Esophagus squamous epithelium (tissue), 5 donors: ENCODE measurements at regions not wholly inside any gene's neighbourhood (a gene's known extent, or its start where the extent isn't known, plus 50 kb on each side); places are given as distances from the start of the nearest gene placed in this dataset.

ENCODE experiments used
- DNase-seq: peaks from one replicate; lab custom pipeline; 2025; lab: John Stamatoyannopoulos, UW
- H3K27ac ChIP-seq, 4 donors: fragments of 200-600 bp; sonication (generic); one replicate each; pipeline ENCODE4 v1.5.1; 2016 to 2019; ENCODE audit warnings: mild to moderate bottlenecking in 1 of 4
- H3K27me3 ChIP-seq, 4 donors: fragments of 200-600 bp; sonication (generic); 1 replicate in 3 of 4; 2 replicates in 1 of 4; pipeline versions ENCODE4 v1.5.1 to v1.6.0; 2017 to 2021; ENCODE audit warnings: antibody characterized with exemption in 1 of 4
- H3K36me3 ChIP-seq, 3 donors: fragments of 200-600 bp; sonication (generic); one replicate each; pipeline ENCODE4 v1.5.1; 2016 to 2019
- H3K4me1 ChIP-seq, 3 donors: fragments of 200-600 bp; sonication (generic); one replicate each; pipeline ENCODE4 v1.5.1; 2017 to 2019
- H3K4me3 ChIP-seq, 4 donors: fragments of 200-600 bp; sonication (generic); 1 replicate in 3 of 4; 2 replicates in 1 of 4; pipeline ENCODE4 v1.5.1; 2016 to 2019; ENCODE audit warnings: mild to moderate bottlenecking in 2 of 4, moderate library complexity in 1 of 4
- H3K9me3 ChIP-seq, 3 donors: fragments of 200-600 bp; sonication (generic); one replicate each; pipeline ENCODE4 v1.5.1; 2016 to 2019
- POLR2A ChIP-seq, 4 donors: fragments of 450-650 bp; IDR thresholded peaks; one replicate each; pipeline ENCODE4 v1.6.1; 2017; ENCODE audit warnings: antibody characterized with exemption in 4 of 4, mild to moderate bottlenecking in 4 of 4, moderate library complexity in 3 of 4
- WGBS, 2 donors: methylation state at CpG; one replicate each; pipeline ENCODE4 v1.1.5; 2018; 5-methylcytosine and 5-hydroxymethylcytosine counted together
- intact Hi-C: fragments of 100-400 bp; cut with DNase I; formaldehyde crosslinking; loops from one replicate; pipeline ENCODE4 v1.15.0; 2022
- TF ChIP-seq, protein P1 (sequence below), 6 experiments: fragments of 450-650 bp in 4 of 6; fragments of 200-600 bp in 2 of 6; sonication (generic) in 2 of 6; IDR thresholded peaks; one replicate each; pipeline ENCODE4 v1.5.1; 2016 to 2019; ENCODE audit warnings: antibody characterized with exemption in 6 of 6, mild to moderate bottlenecking in 4 of 6, moderate library complexity in 4 of 6
- donor health status: DM: yes; HTN: yes; CAD: no.

DNA sequence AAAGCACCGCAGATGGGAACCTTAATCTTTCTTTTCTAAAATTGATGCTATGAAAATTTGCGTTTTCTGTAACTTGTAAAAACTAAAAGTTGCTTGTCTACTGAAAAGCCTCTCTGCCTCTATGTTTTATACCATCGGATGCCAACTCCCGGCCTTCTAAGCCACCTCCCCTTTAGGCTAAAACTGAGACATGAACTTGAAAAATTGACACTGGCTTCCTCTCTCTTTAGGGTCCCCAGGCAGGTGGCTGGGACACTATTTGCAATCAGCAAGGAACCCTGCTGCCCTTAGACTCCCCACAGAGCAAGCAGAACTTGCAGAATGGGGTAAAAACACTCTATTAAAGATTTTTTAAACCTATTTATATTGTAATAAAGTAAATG is 151.1 kb upstream of the CAMK1G start:
- TF ChIP-seq POLR2A (IDR thresholded peaks at IDR 0.05): no peak
- TF ChIP-seq, protein P1, sequence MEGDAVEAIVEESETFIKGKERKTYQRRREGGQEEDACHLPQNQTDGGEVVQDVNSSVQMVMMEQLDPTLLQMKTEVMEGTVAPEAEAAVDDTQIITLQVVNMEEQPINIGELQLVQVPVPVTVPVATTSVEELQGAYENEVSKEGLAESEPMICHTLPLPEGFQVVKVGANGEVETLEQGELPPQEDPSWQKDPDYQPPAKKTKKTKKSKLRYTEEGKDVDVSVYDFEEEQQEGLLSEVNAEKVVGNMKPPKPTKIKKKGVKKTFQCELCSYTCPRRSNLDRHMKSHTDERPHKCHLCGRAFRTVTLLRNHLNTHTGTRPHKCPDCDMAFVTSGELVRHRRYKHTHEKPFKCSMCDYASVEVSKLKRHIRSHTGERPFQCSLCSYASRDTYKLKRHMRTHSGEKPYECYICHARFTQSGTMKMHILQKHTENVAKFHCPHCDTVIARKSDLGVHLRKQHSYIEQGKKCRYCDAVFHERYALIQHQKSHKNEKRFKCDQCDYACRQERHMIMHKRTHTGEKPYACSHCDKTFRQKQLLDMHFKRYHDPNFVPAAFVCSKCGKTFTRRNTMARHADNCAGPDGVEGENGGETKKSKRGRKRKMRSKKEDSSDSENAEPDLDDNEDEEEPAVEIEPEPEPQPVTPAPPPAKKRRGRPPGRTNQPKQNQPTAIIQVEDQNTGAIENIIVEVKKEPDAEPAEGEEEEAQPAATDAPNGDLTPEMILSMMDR (IDR thresholded peaks at IDR 0.05): no peak
- 24 to 33% methylated on average over 4 of the region's 4 CpGs for WGBS, 2 donors
- Histone ChIP-seq H3K27ac (peak overlapping the region; percentile 89 to 96 (median 94)), H3K4me1 (peaks cover 0 to 57% (median 0%) of the 10 kb centered on the region in 3 donors), H3K9me3 (no peaks in the 10 kb centered on the region), H3K4me3 (peak overlapping the region; percentile 58 to 75 (median 63)), H3K36me3 (peaks cover 0 to 20% (median 0%) of the 10 kb centered on the region in 3 donors), H3K27me3 (no peaks in the 10 kb centered on the region)
- intact Hi-C loops: no loop called here
- no peak for DNase-seq

DNA sequence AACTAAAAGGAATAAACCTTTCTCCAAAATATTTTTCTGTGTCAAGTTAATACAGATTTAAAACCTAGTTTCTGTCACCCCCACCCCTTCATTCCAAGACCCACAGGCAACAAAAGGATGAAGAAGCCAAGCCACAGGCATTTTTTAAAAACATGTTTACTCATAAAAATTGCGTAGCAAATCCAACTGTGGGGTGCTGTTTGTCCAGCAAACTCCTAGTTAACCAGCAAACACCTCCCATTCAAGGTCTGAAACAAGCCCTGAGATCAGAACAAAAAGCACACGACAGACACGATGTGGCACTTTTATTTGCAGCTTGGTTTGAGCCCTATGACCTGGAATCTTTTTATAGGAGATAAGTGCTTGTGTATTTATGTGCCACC is 149.9 kb upstream of the CAMK1G start:
- Histone ChIP-seq H3K9me3 (no peaks in the 10 kb centered on the region), H3K4me3 (no peak overlapping the region), H3K27me3 (no peaks in the 10 kb centered on the region), H3K27ac (peak overlapping the region; percentile 89 to 96 (median 94)), H3K36me3 (peaks cover 0 to 20% (median 0%) of the 10 kb centered on the region in 3 donors), H3K4me1 (peaks cover 0 to 53% (median 0%) of the 10 kb centered on the region in 3 donors)
- TF ChIP-seq, protein P1 (IDR thresholded peaks at IDR 0.05): no peak
- TF ChIP-seq POLR2A (IDR thresholded peaks at IDR 0.05): no peak
- WGBS, 2 donors: 25 to 27% methylated on average over 3 of the region's 3 CpGs
- no peak for DNase-seq
- intact Hi-C loops: no loop called here

DNA sequence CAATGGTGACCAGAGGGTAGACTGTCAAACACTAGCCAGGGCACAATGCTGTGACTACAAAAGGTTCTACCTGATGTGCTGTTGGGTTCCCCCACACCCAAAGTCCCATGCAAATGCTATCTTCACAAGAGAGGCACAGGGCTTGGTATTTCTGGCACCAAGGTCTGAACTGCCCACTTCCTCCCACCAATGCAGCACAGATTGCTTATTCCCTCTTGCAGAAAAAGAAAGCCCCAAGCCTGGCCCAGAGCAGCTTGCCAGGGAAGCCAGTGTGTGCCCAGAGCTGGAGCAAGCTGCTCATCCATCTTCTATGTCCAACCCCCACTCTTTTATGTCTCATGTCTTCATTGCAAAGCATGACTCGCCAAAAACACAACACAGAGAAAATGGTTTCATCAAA is 149.4 kb upstream of the CAMK1G start:
- Histone ChIP-seq H3K36me3 (peaks cover 0 to 20% (median 0%) of the 10 kb centered on the region in 3 donors), H3K27me3 (no peaks in the 10 kb centered on the region), H3K4me1 (peaks cover 0 to 53% (median 0%) of the 10 kb centered on the region in 3 donors), H3K4me3 (no peak overlapping the region), H3K9me3 (no peaks in the 10 kb centered on the region), H3K27ac (peak overlapping the region; percentile 89 to 96 (median 94))
- intact Hi-C loops: no loop called here
- TF ChIP-seq POLR2A (IDR thresholded peaks at IDR 0.05): no peak
- TF ChIP-seq, protein P1 (IDR thresholded peaks at IDR 0.05): peak in 1 of 6 experiments; percentile 2
- 7 to 24% methylated on average over 1 of the region's 1 CpG for WGBS, 2 donors
- DNase-seq: no peak

DNA sequence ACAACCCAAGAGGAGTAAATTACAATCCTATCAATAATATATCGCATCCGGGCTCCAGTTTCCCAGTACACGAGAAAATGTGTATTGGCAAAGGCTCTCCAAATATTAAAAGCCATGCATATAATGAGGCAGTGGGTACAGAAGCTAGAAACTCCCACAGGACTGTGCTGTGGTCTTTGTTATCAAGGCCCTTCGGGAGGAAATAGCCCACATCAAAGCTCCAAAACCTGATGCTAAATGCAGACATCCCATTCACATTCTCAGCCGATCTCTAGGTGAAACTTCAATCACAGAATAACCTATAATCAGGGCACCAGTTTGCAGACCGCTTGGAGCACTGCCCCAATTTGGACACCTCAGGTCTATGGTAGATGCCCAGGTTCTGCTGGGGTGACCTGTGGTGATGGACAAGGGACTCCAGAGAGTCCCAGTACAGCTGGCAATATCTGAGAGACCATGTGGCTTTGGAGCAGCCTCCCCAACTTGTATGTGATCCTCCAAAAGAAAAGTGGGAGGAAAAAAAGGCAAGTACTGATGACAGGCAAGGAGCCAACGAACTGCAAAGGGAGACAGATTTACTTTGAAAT is 148.8 kb upstream of the CAMK1G start:
- H3K9me3 ChIP-seq: no peaks in the 10 kb centered on the region
- intact Hi-C loops: no loop called here
- no peaks in the 10 kb centered on the region for H3K27me3 ChIP-seq
- H3K4me3 ChIP-seq: no peak overlapping the region
- TF ChIP-seq, protein P1 (IDR thresholded peaks at IDR 0.05): no peak
- no peak for TF ChIP-seq POLR2A (IDR thresholded peaks at IDR 0.05)
- H3K4me1 ChIP-seq: peaks cover 0 to 53% (median 0%) of the 10 kb centered on the region in 3 donors
- no peak for DNase-seq
- H3K36me3 ChIP-seq: peaks cover 0 to 20% (median 0%) of the 10 kb centered on the region in 3 donors
- WGBS, 2 donors: 33 to 37% methylated on average over 7 of the region's 7 CpGs
- peak overlapping the region; percentile 89 to 96 (median 94) for H3K27ac ChIP-seq

DNA sequence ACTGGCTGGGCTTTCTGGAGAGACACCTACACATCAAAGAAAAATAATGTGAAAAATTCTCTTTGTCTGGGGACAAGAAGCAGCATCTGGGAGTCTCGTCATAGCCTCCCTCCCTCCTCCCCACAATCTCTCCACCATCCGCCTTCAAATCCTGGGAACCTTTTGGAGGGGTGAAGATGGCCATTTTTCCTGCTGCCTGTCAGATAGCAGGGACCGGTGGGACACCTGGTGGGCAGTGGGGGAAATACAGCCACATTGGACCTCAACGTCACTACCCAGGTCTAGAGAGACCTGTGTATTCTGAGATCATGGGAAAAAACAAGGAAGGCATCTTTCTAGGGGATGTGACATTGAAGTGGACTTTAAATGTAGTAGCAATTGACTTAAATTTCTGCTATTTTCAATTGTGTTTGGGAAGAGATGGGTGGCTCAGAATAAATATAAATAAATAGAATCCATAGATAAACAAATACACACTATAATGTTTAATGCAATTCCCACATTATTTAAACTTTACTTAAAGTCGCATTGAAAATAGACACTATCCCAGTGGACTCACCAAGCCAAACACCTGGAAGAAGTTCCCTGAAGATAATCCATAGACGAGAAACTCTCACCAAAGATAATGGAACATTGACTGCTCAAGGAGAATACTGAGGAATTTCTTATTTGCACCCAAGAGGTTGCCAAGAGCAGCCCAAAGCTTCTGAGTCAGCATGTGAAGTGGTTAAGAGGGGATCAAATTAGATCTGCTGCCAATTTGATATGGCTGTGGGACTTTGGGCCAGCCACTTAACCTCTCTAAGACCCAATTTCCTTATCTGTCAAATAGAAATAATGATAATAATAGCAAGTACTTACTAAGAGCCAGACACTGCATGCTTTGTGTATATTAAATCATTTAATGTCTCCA is 147.6 kb upstream of the CAMK1G start:
- intact Hi-C loops: no loop called here
- no peak for DNase-seq
- Histone ChIP-seq H3K27me3 (no peaks in the 10 kb centered on the region), H3K4me1 (peaks cover 0 to 53% (median 0%) of the 10 kb centered on the region in 3 donors), H3K4me3 (no peak overlapping the region), H3K9me3 (peaks cover 0 to 5% (median 0%) of the 10 kb centered on the region in 3 donors), H3K36me3 (peaks cover 0 to 12% (median 0%) of the 10 kb centered on the region in 3 donors), H3K27ac (peak overlapping the region; percentile 30 to 96 (median 92))
- TF ChIP-seq, protein P1 (IDR thresholded peaks at IDR 0.05): peak; percentile 46 to 95 (median 82)
- TF ChIP-seq POLR2A (IDR thresholded peaks at IDR 0.05): no peak
- 16 to 21% methylated on average over 6 of the region's 6 CpGs for WGBS, 2 donors
